Coronary artery (tissue), 2 donors: ENCODE measurements at regions not wholly inside any gene's neighbourhood (a gene's known extent, or its start where the extent isn't known, plus 50 kb on each side); places are given as distances from the start of the nearest gene placed in this dataset.
"Not testable (repeated sequence)": the region's sequence is repeated elsewhere in the genome, so short reads cannot be mapped to it uniquely, and the experiment has no call there.

Experiments used
- DNase-seq: peaks from one replicate; pipeline ENCODE4 v3.0.0-alpha.2; 2017; ENCODE audit warnings: low spot score
- H3K27ac ChIP-seq, 2 donors: fragments of 200-600 bp; sonication (generic); one replicate each; pipeline ENCODE4 v1.5.1; 2016 to 2019
- H3K4me3 ChIP-seq: fragments of 200-600 bp; sonication (generic); 2 replicates; pipeline ENCODE4 v1.5.1; 2016; ENCODE audit warnings: mild to moderate bottlenecking, moderate library complexity
- CTCF ChIP-seq: fragments of 200-600 bp; sonication (generic); IDR thresholded peaks from one replicate; pipeline ENCODE4 v1.5.1; 2019; ENCODE audit warnings: antibody characterized with exemption

- Histone ChIP-seq H3K4me3 (no peak overlapping the region), H3K27ac (no peak overlapping the region)
- no peak for TF ChIP-seq CTCF
- no peak for DNase-seq
These were observed 69.7 kb upstream of the DHRS4 start for GRCh38 chr14:23883684-23884540.

- no peak overlapping the region for H3K4me3 ChIP-seq
- TF ChIP-seq CTCF: no peak
- H3K27ac ChIP-seq: no peak overlapping the region
- DNase-seq: no peak
These were observed 69.0 kb upstream of the DHRS4 start for GRCh38 chr14:23884541-23884904.

- no peak overlapping the region for H3K4me3 ChIP-seq
- no peak for DNase-seq
- TF ChIP-seq CTCF: no peak
- no peak overlapping the region for H3K27ac ChIP-seq
These were observed 66.0 kb upstream of the DHRS4 start for GRCh38 chr14:23887536-23887935.

GRCh38 chr14:23891717-23892116 is 61.9 kb upstream of the DHRS4 start:
- not testable (repeated sequence) for DNase-seq, H3K27ac ChIP-seq, H3K4me3 ChIP-seq

GRCh38 chr14:23892289-23892688 is 61.3 kb upstream of the DHRS4 start:
- not testable (repeated sequence) for H3K4me3 ChIP-seq

GRCh38 chr14:23894362-23895052 is 59.1 kb upstream of the DHRS4 start:
- H3K4me3 ChIP-seq: no peak overlapping the region

More at GRCh38 chr14:23892289-23892688, 61.3 kb upstream of the DHRS4 start:
- not testable (repeated sequence) for H3K27ac ChIP-seq, DNase-seq

GRCh38 chr14:23895053-23895419 is 58.5 kb upstream of the DHRS4 start:
- Histone ChIP-seq H3K27ac (no peak overlapping the region), H3K4me3 (no peak overlapping the region)
- TF ChIP-seq CTCF: no peak
- DNase-seq: no peak

More at GRCh38 chr14:23894362-23895052, 59.1 kb upstream of the DHRS4 start:
- no peak for TF ChIP-seq CTCF
- no peak for DNase-seq
- no peak overlapping the region for H3K27ac ChIP-seq

- no peak for TF ChIP-seq CTCF
- Histone ChIP-seq H3K4me3 (no peak overlapping the region), H3K27ac (no peak overlapping the region)
- DNase-seq: no peak
These were observed 58.1 kb upstream of the DHRS4 start for GRCh38 chr14:23895480-23895879.
